ENCODE measurements at regions not wholly inside any gene's neighbourhood (a gene's known extent, or its start where the extent isn't known, plus 50 kb on each side); places are given as distances from the start of the nearest gene placed in this dataset.

DNA sequence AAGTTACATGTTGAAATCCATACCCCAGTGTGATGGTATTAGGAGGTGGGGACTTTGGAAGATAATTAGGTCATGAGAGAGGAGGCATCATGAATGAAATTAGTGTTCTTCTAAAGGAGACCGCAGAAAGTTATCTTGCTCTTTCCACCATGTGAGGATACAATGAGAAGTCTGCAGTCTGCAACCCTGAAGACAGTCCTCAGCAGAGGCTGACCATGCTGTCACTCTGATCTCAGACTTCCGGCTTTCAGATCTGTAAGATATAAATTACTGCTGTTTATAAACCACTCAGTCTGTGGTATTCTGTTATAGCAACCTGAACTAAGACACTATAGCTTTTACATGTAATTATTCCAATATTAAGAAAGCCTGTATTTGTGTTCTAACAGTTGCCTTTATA is 116.7 kb upstream of the CES5A start:
- TF ChIP-seq FOXA1 (IDR thresholded peaks at IDR 0.05) = no peak
- no peak for TF ChIP-seq SUZ12 (IDR thresholded peaks at IDR 0.05)
- no peak for TF ChIP-seq FOXM1 (IDR thresholded peaks at IDR 0.05; ENCODE audit: borderline replicate concordance)
- TF ChIP-seq ELF4 (IDR thresholded peaks at IDR 0.05) = no peak
- no peak for TF ChIP-seq CTBP1 (IDR thresholded peaks at IDR 0.05; ENCODE audit: borderline replicate concordance)
- no peak for TF ChIP-seq ZNF384 (IDR thresholded peaks at IDR 0.05)
- TF ChIP-seq FOXK2 (IDR thresholded peaks at IDR 0.05) = no peak
- no peak for TF ChIP-seq BHLHE40 (IDR thresholded peaks at IDR 0.05; ENCODE audit: borderline replicate concordance)
- no peak for TF ChIP-seq SP1 (IDR thresholded peaks at IDR 0.05)

Data from HEK293T (cell line).